ENCODE measurements at regions not wholly inside any gene's neighbourhood (a gene's known extent, or its start where the extent isn't known, plus 50 kb on each side); places are given as distances from the start of the nearest gene placed in this dataset.

GRCh38 chr17:63132459-63132911 is 166.4 kb downstream of the TANC2 start:
- no peak overlapping the region for H3K4me3 ChIP-seq (ENCODE audit: control insufficient read depth, low read depth, low read length)
- no peak for DNase-seq (ENCODE audit: low read depth)
- TF ChIP-seq, protein P1, sequence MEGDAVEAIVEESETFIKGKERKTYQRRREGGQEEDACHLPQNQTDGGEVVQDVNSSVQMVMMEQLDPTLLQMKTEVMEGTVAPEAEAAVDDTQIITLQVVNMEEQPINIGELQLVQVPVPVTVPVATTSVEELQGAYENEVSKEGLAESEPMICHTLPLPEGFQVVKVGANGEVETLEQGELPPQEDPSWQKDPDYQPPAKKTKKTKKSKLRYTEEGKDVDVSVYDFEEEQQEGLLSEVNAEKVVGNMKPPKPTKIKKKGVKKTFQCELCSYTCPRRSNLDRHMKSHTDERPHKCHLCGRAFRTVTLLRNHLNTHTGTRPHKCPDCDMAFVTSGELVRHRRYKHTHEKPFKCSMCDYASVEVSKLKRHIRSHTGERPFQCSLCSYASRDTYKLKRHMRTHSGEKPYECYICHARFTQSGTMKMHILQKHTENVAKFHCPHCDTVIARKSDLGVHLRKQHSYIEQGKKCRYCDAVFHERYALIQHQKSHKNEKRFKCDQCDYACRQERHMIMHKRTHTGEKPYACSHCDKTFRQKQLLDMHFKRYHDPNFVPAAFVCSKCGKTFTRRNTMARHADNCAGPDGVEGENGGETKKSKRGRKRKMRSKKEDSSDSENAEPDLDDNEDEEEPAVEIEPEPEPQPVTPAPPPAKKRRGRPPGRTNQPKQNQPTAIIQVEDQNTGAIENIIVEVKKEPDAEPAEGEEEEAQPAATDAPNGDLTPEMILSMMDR (IDR thresholded peaks at IDR 0.05; ENCODE audit: control insufficient read depth, insufficient read depth, low read depth, low read length, missing control alignments) = no peak

DNA sequence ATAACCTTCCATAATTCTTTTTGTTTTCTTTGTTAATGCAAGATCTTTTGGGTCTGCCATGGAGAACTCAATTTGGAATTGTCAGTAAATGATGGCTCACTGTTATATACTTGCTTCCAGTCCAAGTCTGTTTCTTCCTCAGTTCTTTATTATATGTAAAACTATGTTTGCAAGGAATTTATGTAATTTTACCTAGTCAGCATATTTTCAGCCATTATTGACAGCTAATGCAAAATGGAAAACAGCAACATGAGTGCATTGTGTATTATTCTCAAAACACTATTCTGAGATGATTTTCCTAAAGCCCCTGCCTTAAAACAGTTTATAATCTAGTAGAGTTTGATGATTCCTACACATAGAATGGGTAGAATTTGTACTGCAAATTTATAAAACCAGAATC is 167.5 kb downstream of the TANC2 start:
- TF ChIP-seq, protein P1 (IDR thresholded peaks at IDR 0.05; ENCODE audit: control insufficient read depth, insufficient read depth, low read depth, low read length, missing control alignments) = no peak
- H3K4me3 ChIP-seq (ENCODE audit: control insufficient read depth, low read depth, low read length) = no peak overlapping the region
- DNase-seq (ENCODE audit: low read depth) = no peak

GRCh38 chr17:63134867-63135266 is 168.8 kb downstream of the TANC2 start:
- no peak for DNase-seq (ENCODE audit: low read depth)
- TF ChIP-seq, protein P1 (IDR thresholded peaks at IDR 0.05; ENCODE audit: control insufficient read depth, insufficient read depth, low read depth, low read length, missing control alignments) = no peak
- H3K4me3 ChIP-seq (ENCODE audit: control insufficient read depth, low read depth, low read length) = no peak overlapping the region

GRCh38 chr17:63136369-63137012 is 170.5 kb downstream of the TANC2 start:
- TF ChIP-seq, protein P1 (IDR thresholded peaks at IDR 0.05; ENCODE audit: control insufficient read depth, insufficient read depth, low read depth, low read length, missing control alignments) = no peak
- no peak overlapping the region for H3K4me3 ChIP-seq (ENCODE audit: control insufficient read depth, low read depth, low read length)

GRCh38 chr17:63137163-63137562 is 171.1 kb downstream of the TANC2 start:
- no peak for DNase-seq (ENCODE audit: low read depth)
- H3K4me3 ChIP-seq (ENCODE audit: control insufficient read depth, low read depth, low read length) = no peak overlapping the region
- TF ChIP-seq, protein P1 (IDR thresholded peaks at IDR 0.05; ENCODE audit: control insufficient read depth, insufficient read depth, low read depth, low read length, missing control alignments) = no peak

More at GRCh38 chr17:63136369-63137012, 170.5 kb downstream of the TANC2 start:
- DNase-seq (ENCODE audit: low read depth) = no peak

- no peak overlapping the region for H3K4me3 ChIP-seq (ENCODE audit: control insufficient read depth, low read depth, low read length)
- TF ChIP-seq, protein P1 (IDR thresholded peaks at IDR 0.05; ENCODE audit: control insufficient read depth, insufficient read depth, low read depth, low read length, missing control alignments) = no peak
- no peak for DNase-seq (ENCODE audit: low read depth)
These were observed 172.7 kb downstream of the TANC2 start for GRCh38 chr17:63138713-63139112.

All from AG09309 (cell line).